ENCODE measurements at regions not wholly inside any gene's neighbourhood (a gene's known extent, or its start where the extent isn't known, plus 50 kb on each side); places are given as distances from the start of the nearest gene placed in this dataset.

DNA sequence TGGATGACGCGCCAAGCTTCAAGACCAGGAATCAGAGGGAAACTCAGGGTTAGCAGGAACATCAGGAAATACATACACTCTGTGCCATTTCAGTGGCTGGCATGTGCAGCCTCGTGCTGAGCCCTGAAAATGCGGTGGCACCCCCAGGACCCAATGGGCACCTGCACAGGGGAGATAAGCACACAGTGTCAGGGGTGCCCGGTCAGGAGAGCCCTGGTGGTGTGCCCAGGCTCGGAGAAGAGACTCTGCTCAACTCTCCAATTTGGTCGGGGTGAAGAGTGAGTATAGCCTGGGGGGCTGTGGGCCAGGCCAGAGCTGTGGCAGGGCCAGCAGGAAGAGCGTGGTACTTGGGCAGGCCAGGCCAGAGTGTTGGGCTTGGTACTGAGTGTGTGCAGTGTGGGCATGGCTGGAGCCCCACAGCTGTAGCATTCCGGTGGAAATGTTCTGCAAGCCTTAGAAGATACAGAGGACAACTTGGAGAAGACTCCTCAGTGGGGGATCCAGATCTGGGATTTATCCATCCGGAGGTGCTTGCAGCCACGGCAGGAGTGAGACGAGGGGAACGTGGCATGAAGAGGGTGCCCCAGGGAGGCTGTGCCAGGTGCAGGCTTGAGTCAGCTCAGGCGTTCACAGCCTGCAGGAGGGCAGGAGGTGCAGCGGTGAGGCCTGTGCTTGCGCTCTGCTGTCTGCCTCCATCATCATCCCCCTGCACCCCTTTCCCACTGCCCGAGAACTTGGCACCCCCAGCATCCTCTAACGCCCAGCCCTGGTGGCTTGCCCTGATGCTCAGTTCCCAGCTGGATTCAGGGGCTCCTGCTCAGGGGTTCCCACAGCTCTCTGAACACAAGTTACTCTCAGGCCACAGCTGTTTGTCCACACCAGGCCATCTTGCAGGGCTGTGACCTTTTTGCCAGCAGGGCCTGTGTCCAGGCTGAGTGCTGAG is 451.7 kb upstream of the HS6ST1 start:
- FAIRE-seq = no peak

DNA sequence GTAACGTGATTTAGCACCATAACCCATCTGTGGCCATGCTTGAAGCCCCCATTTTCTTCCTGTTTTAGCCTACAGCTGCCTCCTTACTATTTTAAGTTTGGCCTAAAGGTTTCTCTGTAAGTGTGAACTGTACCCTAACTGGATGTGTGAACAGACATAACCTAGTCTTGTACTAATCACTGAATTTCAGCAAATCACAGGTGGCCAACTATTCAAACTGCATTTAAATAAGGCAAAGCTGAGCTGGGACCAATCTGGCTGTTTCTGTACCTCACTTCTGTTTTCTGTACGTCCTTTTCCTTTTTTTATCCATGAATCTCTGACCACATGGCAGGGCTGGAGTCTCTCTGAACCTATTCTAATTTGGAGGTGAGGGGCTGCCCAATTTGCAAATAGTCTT is 452.7 kb upstream of the HS6ST1 start:
- no peak for FAIRE-seq

- no peak for FAIRE-seq
These were observed 454.0 kb upstream of the HS6ST1 start for GRCh38 chr2:128772671-128773070.

- FAIRE-seq = no peak
These were observed 455.1 kb upstream of the HS6ST1 start for GRCh38 chr2:128773641-128774319.

GRCh38 chr2:128774320-128775216 is 455.9 kb upstream of the HS6ST1 start:
- FAIRE-seq = no peak

- no peak for FAIRE-seq
These were observed 456.7 kb upstream of the HS6ST1 start for GRCh38 chr2:128775217-128775913.

DNA sequence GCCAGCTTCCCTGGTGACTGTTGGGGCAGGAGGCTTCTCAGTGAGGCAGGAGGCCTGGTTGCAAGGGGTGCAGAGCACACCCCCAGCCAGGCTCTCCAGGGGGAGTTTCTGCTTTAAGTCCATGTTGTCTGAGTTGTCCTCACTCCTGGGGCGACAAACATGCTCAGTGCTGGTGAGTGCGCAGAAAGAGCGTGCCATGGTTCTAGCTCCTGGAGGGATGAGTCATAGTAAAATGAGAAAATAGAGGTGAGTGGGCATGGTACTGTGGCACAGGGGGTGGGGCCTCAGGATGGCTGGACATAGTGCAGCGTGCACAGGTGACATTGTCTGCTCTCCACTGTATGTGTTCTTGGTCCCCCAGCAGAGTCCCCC is 457.2 kb upstream of the HS6ST1 start:
- FAIRE-seq = no peak

GRCh38 chr2:128776461-128777195 is 458.0 kb upstream of the HS6ST1 start:
- FAIRE-seq = no peak

- FAIRE-seq = no peak
These were observed 458.7 kb upstream of the HS6ST1 start for GRCh38 chr2:128777196-128778035.

- no peak for FAIRE-seq
These were observed 460.2 kb upstream of the HS6ST1 start for GRCh38 chr2:128778843-128779242.

DNA sequence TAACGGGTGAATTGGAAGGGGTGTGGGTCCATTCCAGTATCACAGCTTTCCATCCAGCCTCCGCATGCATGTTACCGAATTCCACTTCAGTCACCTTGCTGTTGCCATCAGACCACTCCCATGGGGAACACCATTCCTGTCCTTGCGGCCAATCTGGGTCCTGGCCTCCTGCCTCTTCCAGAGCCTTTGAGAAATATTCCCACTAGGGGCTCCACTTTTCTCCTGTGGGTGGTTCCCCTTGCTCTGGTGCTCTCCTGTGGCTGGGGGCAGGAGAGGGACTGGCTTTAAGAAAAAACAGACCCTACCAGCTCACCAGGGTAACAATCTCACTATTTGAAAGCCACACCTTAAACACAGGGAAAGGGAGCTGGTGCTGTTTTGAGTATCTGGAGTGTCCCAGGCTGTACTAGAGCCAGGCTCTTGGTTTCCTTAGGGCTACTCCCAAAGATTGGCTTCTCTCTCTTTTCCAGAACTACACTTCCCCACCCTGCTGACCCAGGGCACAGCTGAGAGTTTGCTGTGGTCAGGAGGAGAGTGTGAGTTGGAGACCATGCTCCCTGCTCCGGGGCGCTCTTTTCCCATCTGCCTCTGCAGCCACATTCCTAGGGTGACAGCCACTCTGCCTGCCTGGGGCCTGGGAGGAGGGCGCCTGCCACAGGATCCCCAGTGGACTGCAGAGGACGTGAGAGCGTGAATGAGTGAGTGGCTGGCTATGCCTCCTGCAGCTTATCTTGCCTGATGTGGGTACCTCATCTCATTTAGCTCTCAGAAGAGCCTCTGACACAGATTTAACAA is 460.8 kb upstream of the HS6ST1 start:
- FAIRE-seq = no peak

- FAIRE-seq = no peak
These were observed 461.9 kb upstream of the HS6ST1 start for GRCh38 chr2:128780434-128781080.

DNA sequence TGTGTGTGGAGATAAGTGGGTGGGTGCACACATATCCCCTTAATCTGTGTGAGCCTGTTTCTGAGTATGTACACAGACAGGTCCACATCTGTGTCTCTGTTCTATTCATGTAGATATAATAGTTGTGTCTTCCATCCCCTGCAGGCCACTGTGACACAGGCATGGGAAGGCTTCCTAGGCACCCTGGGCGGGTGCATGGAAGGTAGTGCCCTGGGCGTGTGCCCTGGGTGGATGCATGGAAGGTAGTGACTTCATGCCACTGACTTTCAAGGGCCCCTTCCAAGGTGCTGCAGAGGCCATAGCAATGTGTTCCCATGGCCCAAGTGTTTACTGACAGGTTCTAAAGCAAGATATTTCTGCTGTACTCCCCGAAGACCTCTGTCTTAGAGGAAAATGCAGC is 462.5 kb upstream of the HS6ST1 start:
- no peak for FAIRE-seq

DNA sequence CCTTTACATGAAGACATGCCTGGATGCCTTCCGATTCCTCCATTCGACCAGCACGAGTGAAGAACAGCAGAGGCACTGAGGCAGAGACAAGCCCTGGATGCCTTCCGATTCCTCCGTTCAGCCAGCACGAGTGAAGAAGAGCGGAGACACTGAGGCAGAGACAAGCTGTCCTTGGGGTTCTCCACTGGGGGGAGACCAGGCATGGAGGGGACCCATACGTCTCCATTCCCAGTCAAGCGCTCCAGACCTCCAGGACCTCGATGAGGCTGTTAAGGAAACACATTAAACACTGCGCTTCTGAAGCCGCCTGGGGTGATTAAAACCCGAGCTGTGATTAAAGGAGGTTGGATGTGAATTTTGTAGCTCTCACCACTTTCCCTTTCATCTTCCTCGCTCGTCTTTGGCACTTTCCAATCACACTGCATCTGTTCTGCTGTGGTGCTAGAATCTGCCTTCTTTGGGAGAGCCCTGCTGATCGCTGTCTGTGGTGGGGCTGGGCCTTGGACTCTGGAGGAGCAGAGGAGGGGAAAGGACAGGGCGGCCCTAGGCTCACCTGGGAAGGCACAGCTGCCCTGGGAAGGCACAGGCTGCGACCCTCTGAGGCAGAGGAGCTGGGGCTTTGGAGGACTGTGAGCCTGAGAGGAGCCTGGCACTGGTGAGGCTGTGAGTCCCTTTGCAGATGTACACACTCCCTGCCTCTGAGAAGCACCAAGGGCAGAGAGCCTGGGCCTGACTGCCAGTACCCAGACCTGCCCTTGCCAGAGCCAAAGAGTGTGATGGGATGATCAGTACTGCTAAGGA is 463.1 kb upstream of the HS6ST1 start:
- FAIRE-seq = no peak

GRCh38 chr2:128782411-128783192 is 463.9 kb upstream of the HS6ST1 start:
- no peak for FAIRE-seq

GRCh38 chr2:128783193-128783671 is 464.6 kb upstream of the HS6ST1 start:
- FAIRE-seq = no peak

GRCh38 chr2:128783896-128784295 is 465.2 kb upstream of the HS6ST1 start:
- FAIRE-seq = no peak
